Lung microvascular endothelial cell (primary cell): ENCODE measurements at regions not wholly inside any gene's neighbourhood (a gene's known extent, or its start where the extent isn't known, plus 50 kb on each side); places are given as distances from the start of the nearest gene placed in this dataset.
A peak's percentile ranks its signal among the peaks of the same experiment; 100 is the strongest.
"Not testable (repeated sequence)": the region's sequence is repeated elsewhere in the genome, so short reads cannot be mapped to it uniquely, and the experiment has no call there.

Experiments used
- DNase-seq, 2 donors: peaks; one replicate each; pipeline versions ENCODE4 v3.0.0 to v3.0.0-alpha.2; 2010; ENCODE audit warnings: low read depth in 2 of 2

GRCh38 chr2:131671841-131672470, 144.3 kb downstream of the CCDC74A start:
- not testable (repeated sequence) for DNase-seq

GRCh38 chr2:131672471-131673399, 145.0 kb downstream of the CCDC74A start:
- peak; percentile 57 to 80 for DNase-seq

- peak; percentile 69 to 79 for DNase-seq
These were observed 145.9 kb downstream of the CCDC74A start for GRCh38 chr2:131673400-131674173.

GRCh38 chr2:131674174-131674507, 146.5 kb downstream of the CCDC74A start:
- no peak for DNase-seq

GRCh38 chr2:131681611-131682121, 154.0 kb downstream of the CCDC74A start:
- DNase-seq = peak in 1 of 2 donors; percentile 34

GRCh38 chr2:131682122-131682944, 154.6 kb downstream of the CCDC74A start:
- DNase-seq = peak; percentile 95

- peak in 1 of 2 donors; percentile 54 for DNase-seq
These were observed 155.2 kb downstream of the CCDC74A start for GRCh38 chr2:131682945-131683330.

GRCh38 chr2:131684631-131685316, 157.1 kb downstream of the CCDC74A start:
- peak; percentile 74 to 83 for DNase-seq

GRCh38 chr2:131686164-131686893, 158.6 kb downstream of the CCDC74A start:
- DNase-seq = not testable (repeated sequence)

GRCh38 chr2:131686894-131687238, 159.2 kb downstream of the CCDC74A start:
- DNase-seq = not testable (repeated sequence)

- not testable (repeated sequence) for DNase-seq
These were observed 161.4 kb downstream of the CCDC74A start for GRCh38 chr2:131689066-131689465.

- not testable (repeated sequence) for DNase-seq
These were observed 183.6 kb downstream of the CCDC74A start for GRCh38 chr2:131711268-131711667.

- not testable (repeated sequence) for DNase-seq
These were observed 190.2 kb downstream of the CCDC74A start for GRCh38 chr2:131717907-131718306.

- DNase-seq = not testable (repeated sequence)
These were observed 193.5 kb downstream of the CCDC74A start for GRCh38 chr2:131721163-131721562.

- DNase-seq = peak; percentile 23 to 83
These were observed 194.6 kb downstream of the CCDC74A start for GRCh38 chr2:131722256-131722655.

GRCh38 chr2:131724019-131724418, 196.3 kb downstream of the CCDC74A start:
- DNase-seq = peak in 1 of 2 donors; percentile 32

GRCh38 chr2:131728451-131728850, 200.8 kb downstream of the CCDC74A start:
- not testable (repeated sequence) for DNase-seq

GRCh38 chr2:131733530-131733929, 205.8 kb downstream of the CCDC74A start:
- DNase-seq = not testable (repeated sequence)

- not testable (repeated sequence) for DNase-seq
These were observed 208.7 kb downstream of the CCDC74A start for GRCh38 chr2:131736406-131736805.
